Liver (tissue), 3 donors: ENCODE measurements at regions not wholly inside any gene's neighbourhood (a gene's known extent, or its start where the extent isn't known, plus 50 kb on each side); places are given as distances from the start of the nearest gene placed in this dataset.

Experiments
- ATF3 ChIP-seq: IDR thresholded peaks from 2 replicates; pipeline ENCODE4 v1.6.1; 2016; ENCODE audit warnings: antibody characterized with exemption
- CTCF ChIP-seq: fragments of 150-350 bp; IDR thresholded peaks from 2 replicates; pipeline ENCODE4 v1.5.1; 2017; ENCODE audit warnings: improper control_type of control experiment, low read depth, low read length; ENCODE audit not compliant: missing input control
- FOXA1 ChIP-seq: IDR thresholded peaks from 2 replicates; pipeline ENCODE4 v1.6.1; 2016; ENCODE audit warnings: antibody characterized with exemption
- MAX ChIP-seq: IDR thresholded peaks from 2 replicates; pipeline ENCODE4 v1.6.1; 2016; ENCODE audit warnings: antibody characterized with exemption
- RAD21 ChIP-seq, 2 donors: IDR thresholded peaks; 2 replicates each; pipeline ENCODE4 v1.6.1; 2016; ENCODE audit warnings: antibody characterized with exemption in 2 of 2, mild to moderate bottlenecking in 2 of 2
- SP1 ChIP-seq: IDR thresholded peaks from 2 replicates; pipeline ENCODE4 v1.6.1; 2018; ENCODE audit warnings: antibody characterized with exemption, mild to moderate bottlenecking
- TAF1 ChIP-seq: conservative IDR thresholded peaks from 2 replicates; pipeline ENCODE4 v1.6.1; 2016; ENCODE audit warnings: antibody characterized with exemption, mild to moderate bottlenecking
- YY1 ChIP-seq: IDR thresholded peaks from 2 replicates; pipeline ENCODE4 v1.6.1; 2016; ENCODE audit warnings: antibody characterized with exemption, mild to moderate bottlenecking
- donor health status: healthy.
- donor health status: healthy.

- TF ChIP-seq CTCF, result no peak
- TF ChIP-seq SP1, result no peak
- no peak for TF ChIP-seq YY1
- TF ChIP-seq ATF3, result no peak
- no peak for TF ChIP-seq TAF1
- TF ChIP-seq RAD21 (IDR thresholded peaks at IDR 0.05), result no peak
- no peak for TF ChIP-seq MAX
- no peak for TF ChIP-seq FOXA1
These were observed 996.2 kb downstream of the ADGRL3 start for GRCh38 chr4:62196338-62196737.
